Stimulated activated CD4-positive, alpha-beta T cell treated with anti-CD3 and anti-CD28 coated beads, Interleukin-1b, Interleukin-23, amount 100 ng/mL, for 4 hours (primary cell): ENCODE measurements at regions not wholly inside any gene's neighbourhood (a gene's known extent, or its start where the extent isn't known, plus 50 kb on each side); places are given as distances from the start of the nearest gene placed in this dataset.
"Not testable (repeated sequence)": the region's sequence is repeated elsewhere in the genome, so short reads cannot be mapped to it uniquely, and the experiment has no call there.

ENCODE experiments used
- DNase-seq, 2 donors: peaks; one replicate each; pipeline ENCODE4 v3.0.0-alpha.2; 2020; ENCODE audit warnings: low read depth in 2 of 2

GRCh38 chr2:16106619-16107018, 166.3 kb downstream of the MYCN start:
- DNase-seq: no peak

GRCh38 chr2:16105669-16106281, 165.4 kb downstream of the MYCN start:
- no peak for DNase-seq

GRCh38 chr2:16104949-16105668, 164.8 kb downstream of the MYCN start:
- no peak for DNase-seq

GRCh38 chr2:16104315-16104948, 164.1 kb downstream of the MYCN start:
- no peak for DNase-seq

- no peak for DNase-seq
Measured at GRCh38 chr2:16103614-16104314, 163.4 kb downstream of the MYCN start.

GRCh38 chr2:16102976-16103380, 162.6 kb downstream of the MYCN start:
- no peak for DNase-seq

- no peak for DNase-seq
Measured at GRCh38 chr2:16102358-16102975, 162.1 kb downstream of the MYCN start.

- no peak for DNase-seq
Measured at GRCh38 chr2:16101196-16101595, 160.8 kb downstream of the MYCN start.

- DNase-seq: no peak
Measured at GRCh38 chr2:16100006-16100405, 159.7 kb downstream of the MYCN start.

- DNase-seq: no peak
Measured at GRCh38 chr2:16099326-16099725, 159.0 kb downstream of the MYCN start.

GRCh38 chr2:16096962-16097361, 156.6 kb downstream of the MYCN start:
- DNase-seq: no peak

GRCh38 chr2:16095483-16095882, 155.1 kb downstream of the MYCN start:
- DNase-seq: not testable (repeated sequence)

- DNase-seq: no peak
Measured at GRCh38 chr2:16094811-16095210, 154.5 kb downstream of the MYCN start.

- DNase-seq: no peak
Measured at GRCh38 chr2:16093639-16094529, 153.5 kb downstream of the MYCN start.

GRCh38 chr2:16092861-16093638, 152.7 kb downstream of the MYCN start:
- DNase-seq: no peak

- DNase-seq: no peak
Measured at GRCh38 chr2:16091576-16092282, 151.4 kb downstream of the MYCN start.

- no peak for DNase-seq
Measured at GRCh38 chr2:16090650-16091575, 150.6 kb downstream of the MYCN start.

GRCh38 chr2:16089491-16089890, 149.1 kb downstream of the MYCN start:
- DNase-seq: not testable (repeated sequence)

- no peak for DNase-seq
Measured at GRCh38 chr2:16088802-16089112, 148.4 kb downstream of the MYCN start.
